ENCODE measurements at regions not wholly inside any gene's neighbourhood (a gene's known extent, or its start where the extent isn't known, plus 50 kb on each side); places are given as distances from the start of the nearest gene placed in this dataset.

DNA sequence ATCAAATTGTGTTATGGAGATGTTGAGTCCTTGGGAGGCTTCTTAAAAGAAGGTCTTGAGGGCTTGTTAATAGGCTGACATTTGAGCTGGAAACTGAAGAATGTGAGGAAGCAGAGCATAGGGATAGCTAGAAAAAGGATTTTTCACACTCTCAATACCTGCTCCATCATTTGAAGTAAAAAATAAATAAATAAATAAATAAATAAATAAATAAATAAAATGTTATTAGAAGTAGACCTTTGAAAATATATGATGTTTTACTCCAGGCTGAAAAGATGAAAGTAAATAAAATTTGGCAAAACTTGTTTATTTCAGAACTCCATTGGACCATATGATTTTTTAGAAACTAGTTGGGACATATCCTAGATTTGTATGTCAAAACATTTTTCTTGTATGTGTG, 1757.8 kb upstream of the TENM3 start:
- Histone ChIP-seq H4K20me1 (ENCODE audit: insufficient read depth, low read length) (no peaks in the 10 kb centered on the region), H2AFZ (ENCODE audit: low read depth, low read length) (no peak overlapping the region), H3K27ac (ENCODE audit: low read length) (no peak overlapping the region), H3K4me1 (ENCODE audit: insufficient read depth, low read length) (peaks cover 6% of the 10 kb centered on the region; the same call in 1 of the 2 replicates), H3K4me2 (ENCODE audit: insufficient read depth, low read length) (no peak overlapping the region), H3K27me3 (ENCODE audit: insufficient read depth, low read length, poor library complexity) (no peaks in the 10 kb centered on the region), H3K4me3 (ENCODE audit: low read depth in 1 of 2, low read length in 2 of 2) (no peak overlapping the region), H3K79me2 (ENCODE audit: insufficient read depth, low read length) (no peaks in the 10 kb centered on the region), H3K9ac (ENCODE audit: low read depth, low read length) (no peak overlapping the region), H3K9me3 (ENCODE audit: insufficient read depth, low read length, severe bottlenecking) (no peaks in the 10 kb centered on the region), H3K36me3 (ENCODE audit: insufficient read depth, low read length) (no peaks in the 10 kb centered on the region)
- ATAC-seq (ENCODE audit: insufficient read depth, low read depth) (no peak), DNase-seq (no peak)
- TF ChIP-seq, protein P1, sequence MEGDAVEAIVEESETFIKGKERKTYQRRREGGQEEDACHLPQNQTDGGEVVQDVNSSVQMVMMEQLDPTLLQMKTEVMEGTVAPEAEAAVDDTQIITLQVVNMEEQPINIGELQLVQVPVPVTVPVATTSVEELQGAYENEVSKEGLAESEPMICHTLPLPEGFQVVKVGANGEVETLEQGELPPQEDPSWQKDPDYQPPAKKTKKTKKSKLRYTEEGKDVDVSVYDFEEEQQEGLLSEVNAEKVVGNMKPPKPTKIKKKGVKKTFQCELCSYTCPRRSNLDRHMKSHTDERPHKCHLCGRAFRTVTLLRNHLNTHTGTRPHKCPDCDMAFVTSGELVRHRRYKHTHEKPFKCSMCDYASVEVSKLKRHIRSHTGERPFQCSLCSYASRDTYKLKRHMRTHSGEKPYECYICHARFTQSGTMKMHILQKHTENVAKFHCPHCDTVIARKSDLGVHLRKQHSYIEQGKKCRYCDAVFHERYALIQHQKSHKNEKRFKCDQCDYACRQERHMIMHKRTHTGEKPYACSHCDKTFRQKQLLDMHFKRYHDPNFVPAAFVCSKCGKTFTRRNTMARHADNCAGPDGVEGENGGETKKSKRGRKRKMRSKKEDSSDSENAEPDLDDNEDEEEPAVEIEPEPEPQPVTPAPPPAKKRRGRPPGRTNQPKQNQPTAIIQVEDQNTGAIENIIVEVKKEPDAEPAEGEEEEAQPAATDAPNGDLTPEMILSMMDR (IDR thresholded peaks at IDR 0.05; ENCODE audit: borderline replicate concordance, extremely low read depth, low read length, poor library complexity, severe bottlenecking): no peak
- TF ChIP-seq EZH2 (IDR thresholded peaks at IDR 0.05; ENCODE audit: borderline replicate concordance, low read depth, low read length, severe bottlenecking): no peak

DNA sequence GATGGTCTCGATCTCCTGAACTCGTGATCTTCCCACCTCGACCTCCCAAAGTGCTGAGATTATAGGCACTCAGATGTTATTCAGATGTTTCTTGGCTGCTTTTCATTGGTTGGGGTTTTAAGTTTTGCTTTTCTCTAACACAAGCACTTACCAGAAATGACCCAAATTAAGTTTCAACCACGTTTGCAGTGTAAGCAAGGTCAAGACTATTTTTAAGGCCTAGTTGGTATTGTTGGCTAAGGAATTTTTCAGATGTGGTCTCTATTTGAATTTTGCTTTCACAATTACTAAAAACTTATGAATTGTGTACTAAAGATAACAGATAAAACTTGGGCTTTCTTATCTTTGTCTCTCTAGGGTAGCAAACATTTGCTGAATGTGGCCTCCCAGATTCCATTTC, 1756.9 kb upstream of the TENM3 start:
- no peaks in the 10 kb centered on the region for H4K20me1 ChIP-seq (ENCODE audit: insufficient read depth, low read length)
- H3K4me2 ChIP-seq (ENCODE audit: insufficient read depth, low read length): no peak overlapping the region
- H3K27ac ChIP-seq (ENCODE audit: low read length): no peak overlapping the region
- no peaks in the 10 kb centered on the region for H3K79me2 ChIP-seq (ENCODE audit: insufficient read depth, low read length)
- H3K4me3 ChIP-seq (ENCODE audit: low read depth in 1 of 2, low read length in 2 of 2): no peak overlapping the region
- DNase-seq (no peak), ATAC-seq (ENCODE audit: insufficient read depth, low read depth) (no peak)
- peaks cover 6% of the 10 kb centered on the region; the same call in 1 of the 2 replicates for H3K4me1 ChIP-seq (ENCODE audit: insufficient read depth, low read length)
- H3K9me3 ChIP-seq (ENCODE audit: insufficient read depth, low read length, severe bottlenecking): no peaks in the 10 kb centered on the region
- no peak for TF ChIP-seq EZH2 (IDR thresholded peaks at IDR 0.05; ENCODE audit: borderline replicate concordance, low read depth, low read length, severe bottlenecking)
- TF ChIP-seq, protein P1 (IDR thresholded peaks at IDR 0.05; ENCODE audit: borderline replicate concordance, extremely low read depth, low read length, poor library complexity, severe bottlenecking): no peak
- H3K36me3 ChIP-seq (ENCODE audit: insufficient read depth, low read length): no peaks in the 10 kb centered on the region
- H2AFZ ChIP-seq (ENCODE audit: low read depth, low read length): no peak overlapping the region
- no peaks in the 10 kb centered on the region for H3K27me3 ChIP-seq (ENCODE audit: insufficient read depth, low read length, poor library complexity)
- H3K9ac ChIP-seq (ENCODE audit: low read depth, low read length): no peak overlapping the region

DNA sequence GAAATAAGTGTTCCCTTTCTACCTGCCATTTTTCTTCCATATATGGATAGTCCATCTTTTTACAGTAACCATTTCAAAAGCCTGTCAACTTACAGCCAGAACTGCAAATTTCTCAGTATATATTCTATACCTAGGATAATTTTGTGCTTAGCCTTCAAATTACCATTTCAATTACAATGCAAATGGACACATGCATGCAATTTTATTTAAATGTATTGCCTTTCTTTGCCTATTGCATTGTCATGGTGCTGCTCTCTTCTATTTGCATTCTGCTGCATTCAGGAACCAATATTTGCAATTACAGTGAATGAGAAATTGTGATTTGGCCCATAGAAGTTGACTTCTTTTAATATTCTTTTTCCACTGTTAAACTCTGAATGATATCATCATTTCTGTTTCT, 1753.4 kb upstream of the TENM3 start:
- Histone ChIP-seq H3K79me2 (ENCODE audit: insufficient read depth, low read length) (no peaks in the 10 kb centered on the region), H3K4me2 (ENCODE audit: insufficient read depth, low read length) (no peak overlapping the region), H3K9ac (ENCODE audit: low read depth, low read length) (no peak overlapping the region), H4K20me1 (ENCODE audit: insufficient read depth, low read length) (no peaks in the 10 kb centered on the region), H2AFZ (ENCODE audit: low read depth, low read length) (no peak overlapping the region), H3K27ac (ENCODE audit: low read length) (no peak overlapping the region), H3K9me3 (ENCODE audit: insufficient read depth, low read length, severe bottlenecking) (no peaks in the 10 kb centered on the region), H3K36me3 (ENCODE audit: insufficient read depth, low read length) (no peaks in the 10 kb centered on the region), H3K4me1 (ENCODE audit: insufficient read depth, low read length) (peaks cover 6% of the 10 kb centered on the region; the same call in 1 of the 2 replicates), H3K27me3 (ENCODE audit: insufficient read depth, low read length, poor library complexity) (no peaks in the 10 kb centered on the region), H3K4me3 (ENCODE audit: low read depth in 1 of 2, low read length in 2 of 2) (no peak overlapping the region)
- TF ChIP-seq, protein P1 (IDR thresholded peaks at IDR 0.05; ENCODE audit: borderline replicate concordance, extremely low read depth, low read length, poor library complexity, severe bottlenecking): no peak
- TF ChIP-seq EZH2 (IDR thresholded peaks at IDR 0.05; ENCODE audit: borderline replicate concordance, low read depth, low read length, severe bottlenecking): no peak
- no peak for DNase-seq
- no peak for ATAC-seq (ENCODE audit: insufficient read depth, low read depth)

DNA sequence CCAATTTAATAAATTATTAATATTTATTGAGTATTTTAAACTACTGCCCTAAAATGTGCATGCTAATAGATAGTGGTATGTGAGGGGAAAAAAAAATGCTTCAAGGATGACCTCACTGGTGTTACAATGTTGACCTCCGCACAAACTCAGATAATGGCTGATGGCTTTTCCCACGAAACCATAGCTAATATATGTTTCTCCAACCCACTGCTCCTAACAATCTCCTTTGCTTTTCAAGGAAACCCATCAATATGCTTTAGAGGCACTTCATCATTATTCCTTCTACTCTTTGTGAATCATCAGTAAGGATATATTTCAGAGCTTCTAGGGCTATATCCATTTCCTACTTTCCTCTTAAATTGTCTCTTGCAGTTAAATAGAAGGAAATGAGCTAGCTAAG, 1752.0 kb upstream of the TENM3 start:
- Histone ChIP-seq H3K4me1 (ENCODE audit: insufficient read depth, low read length) (peaks cover 6% of the 10 kb centered on the region; the same call in 1 of the 2 replicates), H3K4me3 (ENCODE audit: low read depth in 1 of 2, low read length in 2 of 2) (no peak overlapping the region), H3K36me3 (ENCODE audit: insufficient read depth, low read length) (no peaks in the 10 kb centered on the region), H4K20me1 (ENCODE audit: insufficient read depth, low read length) (no peaks in the 10 kb centered on the region), H2AFZ (ENCODE audit: low read depth, low read length) (no peak overlapping the region), H3K27me3 (ENCODE audit: insufficient read depth, low read length, poor library complexity) (no peaks in the 10 kb centered on the region), H3K4me2 (ENCODE audit: insufficient read depth, low read length) (no peak overlapping the region), H3K9ac (ENCODE audit: low read depth, low read length) (no peak overlapping the region), H3K27ac (ENCODE audit: low read length) (no peak overlapping the region), H3K79me2 (ENCODE audit: insufficient read depth, low read length) (no peaks in the 10 kb centered on the region), H3K9me3 (ENCODE audit: insufficient read depth, low read length, severe bottlenecking) (no peaks in the 10 kb centered on the region)
- TF ChIP-seq EZH2 (IDR thresholded peaks at IDR 0.05; ENCODE audit: borderline replicate concordance, low read depth, low read length, severe bottlenecking): no peak
- TF ChIP-seq, protein P1 (IDR thresholded peaks at IDR 0.05; ENCODE audit: borderline replicate concordance, extremely low read depth, low read length, poor library complexity, severe bottlenecking): no peak
- ATAC-seq (ENCODE audit: insufficient read depth, low read depth) (no peak), DNase-seq (no peak)
